HCT116 (cell line): ENCODE measurements at regions not wholly inside any gene's neighbourhood (a gene's known extent, or its start where the extent isn't known, plus 50 kb on each side); places are given as distances from the start of the nearest gene placed in this dataset.

ENCODE experiments used
- TCF7L2 ChIP-seq: IDR thresholded peaks from 2 replicates; pipeline ENCODE4 v1.7.0; 2011; ENCODE audit warnings: borderline replicate concordance, inconsistent platforms; ENCODE audit not compliant: insufficient read depth, insufficient read length; ENCODE audit errors: extremely low read depth
- ZNF274 ChIP-seq: fragments of 200-500 bp; sonication (Bioruptor generic); IDR thresholded peaks from 2 replicates; pipeline ENCODE4 v1.6.1; 2014; ENCODE audit warnings: mild to moderate bottlenecking, low read depth, low read length, inconsistent platforms
- TF ChIP-seq, protein P1 (sequence below), 3 experiments: fragments of 200-600 bp in 1 of 3; sonication (generic) in 1 of 3; IDR thresholded peaks in 2 of 3; conservative IDR thresholded peaks in 1 of 3; 2 replicates each; pipeline ENCODE4 v1.5.1; 2012 to 2017; ENCODE audit warnings: low read depth in 2 of 3, low read length in 2 of 3, antibody characterized with exemption in 1 of 3, borderline replicate concordance in 1 of 3, control low read depth in 1 of 3, mild to moderate bottlenecking in 1 of 3, mixed read lengths in 1 of 3, mixed run types in 1 of 3, moderate library complexity in 1 of 3; ENCODE audit not compliant: insufficient read depth in 1 of 3

DNA sequence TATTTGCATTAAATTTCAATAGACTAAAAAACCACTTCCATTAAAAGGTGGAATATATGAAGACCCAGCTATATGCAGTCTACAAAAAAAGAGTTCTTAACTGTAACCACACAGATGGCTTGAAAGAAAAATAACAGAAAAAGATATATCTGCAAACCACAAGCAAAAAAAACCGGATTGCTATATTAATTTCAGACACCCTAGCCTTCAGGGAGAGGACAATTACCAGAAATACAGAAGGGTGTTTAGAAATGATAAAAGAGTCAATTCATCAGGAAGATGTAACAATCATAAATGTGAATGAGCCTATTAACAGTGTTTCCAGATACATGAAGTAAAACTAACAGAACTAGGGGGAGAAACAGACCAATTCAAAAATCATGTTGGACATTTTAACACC, 56.9 kb upstream of the SMIM23 start (continued):
- no peak for TF ChIP-seq TCF7L2
- no peak for TF ChIP-seq ZNF274
- TF ChIP-seq, protein P1, sequence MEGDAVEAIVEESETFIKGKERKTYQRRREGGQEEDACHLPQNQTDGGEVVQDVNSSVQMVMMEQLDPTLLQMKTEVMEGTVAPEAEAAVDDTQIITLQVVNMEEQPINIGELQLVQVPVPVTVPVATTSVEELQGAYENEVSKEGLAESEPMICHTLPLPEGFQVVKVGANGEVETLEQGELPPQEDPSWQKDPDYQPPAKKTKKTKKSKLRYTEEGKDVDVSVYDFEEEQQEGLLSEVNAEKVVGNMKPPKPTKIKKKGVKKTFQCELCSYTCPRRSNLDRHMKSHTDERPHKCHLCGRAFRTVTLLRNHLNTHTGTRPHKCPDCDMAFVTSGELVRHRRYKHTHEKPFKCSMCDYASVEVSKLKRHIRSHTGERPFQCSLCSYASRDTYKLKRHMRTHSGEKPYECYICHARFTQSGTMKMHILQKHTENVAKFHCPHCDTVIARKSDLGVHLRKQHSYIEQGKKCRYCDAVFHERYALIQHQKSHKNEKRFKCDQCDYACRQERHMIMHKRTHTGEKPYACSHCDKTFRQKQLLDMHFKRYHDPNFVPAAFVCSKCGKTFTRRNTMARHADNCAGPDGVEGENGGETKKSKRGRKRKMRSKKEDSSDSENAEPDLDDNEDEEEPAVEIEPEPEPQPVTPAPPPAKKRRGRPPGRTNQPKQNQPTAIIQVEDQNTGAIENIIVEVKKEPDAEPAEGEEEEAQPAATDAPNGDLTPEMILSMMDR (IDR thresholded peaks at IDR 0.05 in 2 of 3, conservative IDR thresholded peaks at IDR 0.05 in 1 of 3; ENCODE audit: borderline replicate concordance in 1 of 3, insufficient read depth in 1 of 3, low read depth in 2 of 3, low read length in 2 of 3), result no peak
